Limb (tissue), 2 donors: ENCODE measurements at regions not wholly inside any gene's neighbourhood (a gene's known extent, or its start where the extent isn't known, plus 50 kb on each side); places are given as distances from the start of the nearest gene placed in this dataset.
"Not testable (repeated sequence)": the region's sequence is repeated elsewhere in the genome, so short reads cannot be mapped to it uniquely, and the experiment has no call there.

ENCODE experiments used
- DNase-seq, 2 donors: peaks; one replicate each; pipeline ENCODE4 v3.0.0-alpha.2; 2016; ENCODE audit errors: extremely low spot score in 2 of 2

- peak in 1 of 2 donors; percentile 42 for DNase-seq
Measured at GRCh38 chr9:18274693-18275092, 199.3 kb upstream of the ADAMTSL1 start.

- DNase-seq = no peak
Measured at GRCh38 chr9:18275313-18275990, 198.5 kb upstream of the ADAMTSL1 start.

GRCh38 chr9:18281291-18281690, 192.7 kb upstream of the ADAMTSL1 start:
- DNase-seq = no peak

- no peak for DNase-seq
Measured at GRCh38 chr9:18294229-18294628, 179.7 kb upstream of the ADAMTSL1 start.

- no peak for DNase-seq
Measured at GRCh38 chr9:18296702-18297055, 177.3 kb upstream of the ADAMTSL1 start.

- DNase-seq = no peak
Measured at GRCh38 chr9:18297056-18297841, 176.7 kb upstream of the ADAMTSL1 start.

- DNase-seq = no peak
Measured at GRCh38 chr9:18299449-18299848, 174.5 kb upstream of the ADAMTSL1 start.

GRCh38 chr9:18305167-18305806, 168.7 kb upstream of the ADAMTSL1 start:
- DNase-seq = not testable (repeated sequence)

- DNase-seq = no peak
Measured at GRCh38 chr9:18314316-18314715, 159.6 kb upstream of the ADAMTSL1 start.

- no peak for DNase-seq
Measured at GRCh38 chr9:18317896-18318295, 156.1 kb upstream of the ADAMTSL1 start.

- DNase-seq = no peak
Measured at GRCh38 chr9:18319918-18320445, 154.0 kb upstream of the ADAMTSL1 start.

- no peak for DNase-seq
Measured at GRCh38 chr9:18324928-18325745, 148.8 kb upstream of the ADAMTSL1 start.

- not testable (repeated sequence) for DNase-seq
Measured at GRCh38 chr9:18325746-18326011, 148.3 kb upstream of the ADAMTSL1 start.

GRCh38 chr9:18327121-18327520, 146.8 kb upstream of the ADAMTSL1 start:
- DNase-seq = no peak

GRCh38 chr9:18330401-18331309, 143.3 kb upstream of the ADAMTSL1 start:
- DNase-seq = no peak

GRCh38 chr9:18331310-18331684, 142.7 kb upstream of the ADAMTSL1 start:
- DNase-seq = no peak

- DNase-seq = no peak
Measured at GRCh38 chr9:18331808-18332209, 142.1 kb upstream of the ADAMTSL1 start.

- DNase-seq = no peak
Measured at GRCh38 chr9:18333157-18333556, 140.8 kb upstream of the ADAMTSL1 start.

- no peak for DNase-seq
Measured at GRCh38 chr9:18335825-18336224, 138.1 kb upstream of the ADAMTSL1 start.

- DNase-seq = no peak
Measured at GRCh38 chr9:18338042-18338441, 135.9 kb upstream of the ADAMTSL1 start.

GRCh38 chr9:18343784-18344183, 130.2 kb upstream of the ADAMTSL1 start:
- DNase-seq = no peak
